HG03039 (cell line): ENCODE measurements at regions not wholly inside any gene's neighbourhood (a gene's known extent, or its start where the extent isn't known, plus 50 kb on each side); places are given as distances from the start of the nearest gene placed in this dataset.

Experiments used
- ATAC-seq: cut with Tn5 transposase; IDR thresholded peaks from one replicate; pipeline ENCODE4 v1.9.1; 2021; ENCODE audit warnings: mild to moderate bottlenecking, moderate library complexity; ENCODE audit not compliant: unreplicated experiment

DNA sequence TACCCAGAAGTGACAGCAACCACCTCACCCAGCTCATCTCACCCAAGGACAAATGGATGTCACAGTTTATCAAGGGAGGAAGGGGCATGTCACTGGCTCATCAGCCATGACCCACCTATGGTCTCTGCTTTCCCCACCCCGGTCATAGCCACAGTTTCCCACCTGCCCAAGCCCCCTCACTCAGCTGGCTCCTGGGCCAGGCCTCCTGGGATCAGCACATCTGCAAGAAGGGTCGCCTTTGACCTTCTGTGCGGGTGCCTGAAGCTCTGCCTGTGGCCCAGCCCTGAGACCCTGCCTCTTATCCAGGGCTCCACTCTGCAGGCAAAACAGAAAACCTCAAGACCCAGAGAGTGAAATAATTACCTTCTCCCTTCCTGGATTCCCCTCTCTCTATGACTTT, 236.4 kb downstream of the BUD13 start:
- ATAC-seq: no peak

DNA sequence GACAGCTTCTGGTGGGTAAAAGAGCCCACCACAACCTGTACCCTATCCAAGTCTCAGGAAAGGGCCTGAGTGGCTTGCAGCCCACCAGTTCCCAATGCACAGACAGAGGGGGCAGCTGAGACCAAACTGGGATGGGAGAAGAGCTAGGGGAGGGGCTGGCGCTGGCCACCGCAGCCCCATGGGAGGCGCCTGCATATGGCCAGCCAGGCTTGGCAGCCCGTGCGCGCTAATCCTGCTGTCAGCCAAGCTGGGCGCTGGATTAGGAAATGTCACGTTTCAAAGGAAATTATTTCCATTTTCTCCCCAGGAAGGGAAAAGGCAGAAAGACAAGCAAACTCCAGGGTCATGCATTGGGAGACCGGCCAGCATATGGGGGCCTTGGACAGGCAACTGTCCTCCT, 236.8 kb downstream of the BUD13 start:
- no peak for ATAC-seq

DNA sequence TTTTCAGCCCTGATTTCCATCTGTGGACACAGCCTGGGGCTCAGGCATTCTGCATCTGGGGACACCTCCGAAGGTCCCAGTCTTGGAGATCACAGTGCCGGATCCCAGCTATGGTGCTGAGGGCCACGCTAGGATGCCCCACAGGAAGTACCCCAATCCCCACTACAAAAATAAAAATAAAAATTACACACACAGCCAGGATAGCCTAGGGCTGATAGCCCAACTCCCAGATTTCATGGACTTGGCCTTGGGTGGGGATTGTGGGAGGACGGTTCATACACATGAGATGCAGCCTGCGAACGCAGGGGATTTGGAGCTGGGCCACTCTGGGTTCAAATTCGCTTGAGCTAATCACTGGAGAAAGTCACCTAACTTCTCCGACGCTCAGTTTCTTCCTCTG, 237.7 kb downstream of the BUD13 start:
- no peak for ATAC-seq

DNA sequence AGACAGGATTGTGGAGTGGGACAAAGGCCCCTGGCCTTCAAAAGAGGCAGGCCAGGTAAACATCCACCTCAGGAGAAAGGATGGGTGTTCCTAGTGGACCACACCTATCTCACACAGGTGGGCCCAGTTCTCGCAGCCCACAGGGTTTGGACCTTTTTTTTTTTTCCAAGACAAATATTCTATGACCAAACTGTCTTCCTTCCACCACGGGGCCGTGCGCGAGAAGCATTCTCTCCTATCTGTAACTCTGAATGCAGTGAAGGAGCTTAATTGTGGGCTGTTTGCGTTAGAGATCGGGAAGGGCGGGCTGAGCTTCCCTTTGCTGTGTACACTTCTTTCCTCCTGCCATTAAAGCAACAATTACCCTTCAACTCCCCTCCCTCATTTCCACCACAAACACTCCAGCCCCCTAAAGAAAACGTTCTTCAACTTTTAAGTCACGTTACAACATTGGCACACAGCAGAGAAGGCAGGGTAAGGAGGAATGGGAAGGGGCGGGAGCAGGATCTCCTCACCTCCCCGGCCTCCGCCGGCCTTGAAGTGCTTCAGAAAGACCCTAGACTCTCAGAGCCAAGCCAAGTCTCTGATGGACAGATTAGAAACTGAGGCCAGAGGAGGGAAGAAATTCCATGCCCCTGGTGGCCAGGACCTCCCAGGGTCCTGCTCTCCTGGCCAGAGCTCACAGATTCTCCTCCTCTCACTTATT, 238.4 kb downstream of the BUD13 start:
- no peak for ATAC-seq

DNA sequence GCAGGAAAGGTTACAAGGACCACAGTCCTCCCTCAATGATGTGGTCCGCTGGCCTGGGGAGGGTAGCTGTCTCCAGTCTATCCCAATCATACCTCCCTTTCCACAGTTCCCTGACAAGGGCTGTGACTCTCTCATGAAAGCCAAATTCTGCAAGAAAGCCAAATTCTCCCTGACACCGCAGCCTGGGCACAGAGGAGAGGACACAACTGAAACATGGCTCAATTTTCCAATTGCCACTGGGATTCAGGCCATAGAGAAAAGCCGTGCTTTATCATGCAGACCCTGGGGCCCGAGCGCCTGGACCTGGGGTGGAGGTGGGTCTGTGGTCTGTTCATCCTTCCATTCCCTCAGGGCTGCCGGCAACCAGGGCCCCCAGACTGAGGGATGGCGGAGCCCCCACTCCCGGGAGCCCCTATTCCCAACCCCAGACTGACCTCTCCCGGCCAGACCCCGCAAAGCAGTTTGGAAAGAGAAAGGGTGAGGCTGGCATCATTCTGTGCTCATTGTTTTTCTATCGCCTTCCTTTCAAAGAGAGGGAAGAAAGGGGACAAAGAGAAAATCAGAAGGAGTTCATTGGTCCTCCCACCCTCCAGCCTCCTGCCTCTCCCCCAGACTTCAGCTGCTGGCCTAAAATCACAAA, 239.5 kb downstream of the BUD13 start:
- no peak for ATAC-seq

DNA sequence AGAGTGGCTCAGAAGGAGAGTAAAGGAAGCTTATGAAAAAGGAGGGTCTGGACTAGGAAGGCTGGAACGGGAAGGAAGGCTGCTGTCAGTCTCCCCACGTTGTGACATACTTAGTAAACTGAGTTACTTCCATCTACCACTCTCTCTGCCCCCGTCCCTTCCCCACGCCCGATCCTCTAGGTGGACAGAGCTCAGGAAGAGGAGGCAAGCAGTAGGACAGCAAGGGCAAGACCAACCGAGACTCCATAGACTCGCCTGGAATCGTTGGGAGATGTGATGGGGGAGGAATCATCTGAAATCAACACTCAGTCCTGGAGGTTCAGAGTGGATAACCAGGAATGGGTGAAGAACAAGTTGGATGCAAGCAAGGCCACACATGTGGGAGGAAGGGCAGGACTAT, 240.7 kb downstream of the BUD13 start:
- ATAC-seq: no peak

DNA sequence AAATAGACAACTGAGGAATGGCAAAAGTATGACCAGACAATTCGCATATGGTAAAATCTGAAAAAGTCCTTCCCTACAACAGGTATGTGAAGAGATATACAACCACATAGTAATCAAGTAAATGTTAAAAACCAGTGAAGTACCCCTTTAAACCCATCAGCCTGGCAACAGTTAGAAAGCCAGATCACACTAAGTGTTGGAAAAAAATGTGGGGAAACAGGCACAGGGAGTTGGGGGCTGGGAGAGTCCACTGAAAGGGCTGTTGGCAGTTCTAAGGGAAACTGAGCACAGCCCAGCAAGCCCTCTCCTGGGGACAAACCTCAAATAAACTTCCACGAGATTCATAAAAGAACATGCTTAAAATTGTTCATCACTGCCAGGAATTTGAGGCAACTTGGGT, 242.1 kb downstream of the BUD13 start:
- ATAC-seq: no peak

DNA sequence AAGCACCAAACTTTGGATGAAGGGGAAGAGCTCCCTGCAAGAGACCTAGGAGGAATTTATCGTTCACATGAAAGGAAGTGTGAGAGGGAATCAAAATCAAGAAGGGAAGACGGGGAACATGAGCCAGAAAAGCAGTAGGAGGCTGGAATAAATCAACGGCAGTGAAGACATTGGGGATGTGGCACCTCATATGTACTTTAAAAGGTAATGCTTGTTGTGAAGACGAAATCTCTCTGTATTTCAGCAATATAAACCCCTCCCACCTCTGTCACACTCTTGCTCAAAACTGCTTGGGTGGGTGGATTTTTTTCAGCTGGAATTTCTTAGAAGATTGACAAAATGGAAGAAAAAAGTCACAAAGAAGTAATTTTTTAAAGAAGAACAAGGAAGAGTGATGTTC, 243.5 kb downstream of the BUD13 start:
- no peak for ATAC-seq

DNA sequence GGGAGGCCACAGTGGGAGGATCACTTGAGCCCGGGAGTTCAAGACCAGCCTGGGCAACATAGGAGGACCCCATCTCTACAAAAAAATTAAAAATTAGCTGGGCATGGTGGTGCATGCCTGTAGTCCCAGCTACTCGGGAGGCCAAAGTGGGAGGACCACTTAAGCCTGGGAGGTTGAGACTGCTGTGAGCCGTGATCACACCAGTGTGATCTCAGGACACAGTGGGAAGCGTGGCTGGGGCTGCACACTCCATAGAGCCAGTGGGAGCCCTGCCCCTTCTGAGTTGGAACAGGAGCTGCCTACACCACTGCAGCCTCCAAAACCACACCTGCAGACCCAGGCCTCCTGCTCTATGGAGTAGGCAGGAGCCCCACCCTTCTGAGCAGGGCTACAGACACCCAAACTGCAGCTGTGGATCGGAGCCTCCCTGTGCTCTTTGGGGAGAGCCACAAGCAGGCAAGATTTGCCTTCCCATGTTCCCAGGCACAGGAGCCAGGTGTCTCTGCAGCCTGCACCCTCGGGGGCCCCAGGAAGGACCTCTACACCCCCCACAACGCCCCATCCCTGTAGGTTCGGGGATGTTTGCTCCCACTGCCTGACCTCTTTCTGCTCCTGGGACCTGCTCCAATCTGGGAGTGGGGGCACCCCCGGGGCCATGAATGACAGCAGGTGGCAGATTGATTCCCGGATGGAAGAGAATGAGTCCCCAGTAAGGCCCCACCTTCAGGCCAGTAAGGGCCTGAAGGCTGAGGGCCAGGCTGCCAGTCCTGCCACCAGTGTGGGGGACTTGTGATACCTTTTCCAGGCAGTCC, 245.4 kb downstream of the BUD13 start:
- no peak for ATAC-seq

DNA sequence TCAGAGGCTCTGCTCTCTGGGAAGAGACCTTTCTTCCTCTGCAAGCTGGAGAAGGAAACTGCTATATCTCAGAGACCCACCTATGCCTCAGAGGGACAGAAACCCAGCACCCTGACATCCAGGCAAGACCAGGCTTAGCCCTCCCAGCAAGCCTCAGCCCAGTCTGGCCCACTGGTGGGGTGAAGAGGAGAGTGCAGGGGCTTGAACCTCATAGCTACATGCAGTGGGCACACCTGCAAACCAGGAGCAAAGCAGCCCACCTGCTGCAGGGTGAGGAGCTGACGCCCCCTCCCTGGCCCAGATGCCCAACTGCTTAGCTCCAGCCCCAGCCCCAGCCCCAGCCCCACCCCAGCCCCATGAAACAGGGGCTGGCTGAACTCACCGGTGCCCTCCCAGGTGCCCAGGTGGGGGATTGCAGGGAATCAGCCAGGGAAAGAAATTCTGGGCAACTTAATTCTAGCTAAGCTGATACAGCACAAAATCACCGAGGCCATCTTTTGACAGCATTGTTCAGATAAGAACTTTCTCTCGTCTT, 246.8 kb downstream of the BUD13 start:
- no peak for ATAC-seq

DNA sequence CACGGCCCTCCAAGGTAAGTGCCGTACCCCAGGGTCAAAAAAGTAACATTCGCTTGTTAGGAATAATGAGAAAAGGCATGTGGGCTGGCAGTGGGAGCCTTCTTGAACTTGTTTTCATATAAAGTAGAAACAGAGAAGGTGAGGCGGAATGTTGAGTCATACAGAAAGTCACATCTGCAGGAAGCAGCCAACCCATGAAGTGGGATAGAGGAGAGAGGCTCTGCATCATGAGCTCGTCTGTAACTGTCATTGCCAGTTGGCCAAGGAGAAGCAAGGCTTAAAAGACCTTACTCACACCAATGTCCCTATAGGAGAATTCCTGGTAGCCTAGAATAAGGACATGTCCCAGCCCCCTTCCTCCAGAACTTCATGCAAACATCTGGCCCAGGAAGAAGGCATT, 253.3 kb downstream of the BUD13 start:
- ATAC-seq: no peak

DNA sequence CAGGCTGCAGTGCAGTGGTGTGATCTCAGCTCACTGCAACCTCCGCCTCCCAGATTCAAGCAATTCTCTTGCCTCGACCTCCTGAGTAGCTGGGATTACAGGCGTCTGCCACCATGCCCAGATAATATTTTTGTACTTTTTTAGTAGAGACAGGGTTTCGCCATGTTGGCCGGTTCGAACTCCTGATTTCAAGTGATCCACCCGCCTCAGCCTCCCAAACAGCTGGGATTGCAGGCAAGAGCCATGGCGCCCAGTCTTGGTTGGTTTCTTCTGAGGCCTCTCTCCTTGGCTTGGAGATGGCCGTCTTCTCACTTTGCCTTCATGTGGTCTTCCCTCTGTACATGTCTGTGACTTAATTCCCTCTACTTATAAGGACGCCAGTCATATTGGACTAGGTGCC, 254.6 kb downstream of the BUD13 start:
- no peak for ATAC-seq

DNA sequence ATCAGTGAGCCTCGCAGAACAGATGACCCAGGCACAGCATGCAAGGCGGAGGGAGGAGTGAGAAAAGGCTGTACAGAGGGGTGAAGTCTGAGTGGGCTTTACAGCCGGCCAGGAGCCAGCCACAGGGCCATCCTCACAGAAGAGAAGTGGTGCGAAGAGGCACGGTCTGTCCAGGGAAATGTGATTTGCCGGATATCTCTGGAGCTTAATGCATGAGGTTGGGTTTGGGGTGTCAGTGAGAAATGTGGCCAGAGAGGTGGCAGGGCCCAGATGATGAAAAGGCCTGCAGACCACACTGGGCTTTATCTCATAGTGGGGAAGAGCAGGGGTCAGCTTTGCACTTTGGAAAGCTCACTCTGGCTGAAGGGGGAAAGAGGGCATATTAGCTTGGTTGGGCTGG, 255.2 kb downstream of the BUD13 start:
- ATAC-seq: no peak

DNA sequence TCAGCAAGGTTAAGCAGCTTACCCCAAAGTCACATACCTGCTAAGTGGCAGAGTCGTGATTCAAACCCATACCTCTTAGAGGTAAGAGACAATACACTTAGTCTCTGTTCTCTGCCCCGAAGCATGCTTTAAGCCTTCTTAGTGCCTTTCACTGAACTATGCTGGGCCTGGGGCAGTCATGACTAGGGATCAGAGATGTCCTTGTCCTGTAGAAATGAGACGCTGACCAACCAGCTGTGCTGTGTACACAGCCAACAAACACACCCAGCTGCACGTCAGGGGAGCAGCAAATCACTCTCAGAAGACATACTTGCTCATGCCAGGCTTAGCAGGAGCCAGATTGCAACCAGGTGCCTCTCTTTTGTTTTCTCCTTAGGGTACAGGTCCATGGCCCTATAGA, 255.7 kb downstream of the BUD13 start:
- no peak for ATAC-seq

DNA sequence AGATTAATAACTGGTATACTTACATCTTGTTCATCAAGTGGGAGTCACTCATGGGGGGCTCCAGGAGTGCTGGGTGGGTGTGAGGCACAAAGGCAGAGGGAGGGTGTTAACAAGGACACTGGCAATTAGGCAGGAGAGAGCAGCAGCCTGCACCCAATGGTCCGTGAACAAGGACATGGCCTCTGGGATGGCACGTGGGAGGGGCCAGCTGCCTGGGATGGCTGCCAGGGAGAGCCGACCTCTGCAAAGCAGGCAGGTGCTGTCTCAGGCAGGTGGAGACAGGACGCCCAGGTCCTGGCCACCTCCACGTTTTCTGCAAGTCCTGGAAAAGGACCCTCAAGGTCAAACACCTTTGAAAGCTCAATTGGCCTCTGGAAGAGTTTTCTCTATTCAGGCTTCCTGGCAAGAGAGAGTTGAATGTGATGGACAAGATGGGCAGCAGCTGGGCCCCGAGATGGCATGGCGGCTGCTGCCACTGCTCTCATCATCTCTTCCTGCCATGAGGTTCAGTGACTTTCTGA, 257.1 kb downstream of the BUD13 start:
- no peak for ATAC-seq

DNA sequence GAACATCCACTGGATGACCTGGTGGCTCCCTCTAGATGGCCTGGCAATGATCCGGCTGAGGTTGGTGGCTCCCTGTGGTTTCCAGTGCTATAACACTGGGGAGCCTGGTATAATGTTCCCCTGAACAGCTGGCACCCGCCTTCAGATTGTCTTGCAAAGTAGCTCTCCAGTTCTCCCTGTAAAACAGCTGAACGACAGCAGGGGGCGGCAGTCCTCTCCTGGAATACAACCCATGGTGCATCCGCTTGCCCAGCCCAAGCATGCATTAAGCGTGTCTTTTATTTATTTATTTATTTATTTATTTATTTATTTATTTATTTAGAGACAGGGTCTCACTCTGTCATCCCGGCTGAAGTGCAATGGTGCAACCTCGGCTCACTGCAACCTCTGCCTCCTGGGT, 258.9 kb downstream of the BUD13 start:
- no peak for ATAC-seq

DNA sequence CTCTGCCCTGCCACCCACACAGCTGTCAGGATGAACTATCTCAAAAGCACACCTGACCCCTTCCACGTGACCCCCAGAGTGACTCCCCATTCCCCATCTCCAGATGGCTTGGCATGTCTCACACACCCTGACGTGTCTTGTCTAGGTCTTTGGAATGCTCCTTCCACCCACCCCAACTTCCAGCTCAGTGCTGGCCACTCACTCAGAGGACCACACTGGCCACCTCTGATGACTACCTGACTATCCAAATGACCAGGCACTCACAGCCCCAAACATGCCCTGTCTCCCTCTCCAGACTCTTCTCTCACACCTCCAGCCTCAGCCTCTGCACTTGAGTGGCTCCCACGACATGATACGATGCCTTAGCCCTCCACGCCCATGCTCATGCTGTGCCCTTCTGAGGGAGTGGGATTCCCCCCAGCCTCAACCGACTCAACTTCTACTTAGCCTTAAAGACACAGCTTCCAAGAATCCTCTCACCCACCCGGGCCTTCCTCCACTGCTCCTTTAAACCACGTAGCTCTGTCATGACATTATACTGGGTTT, 259.4 kb downstream of the BUD13 start:
- no peak for ATAC-seq

DNA sequence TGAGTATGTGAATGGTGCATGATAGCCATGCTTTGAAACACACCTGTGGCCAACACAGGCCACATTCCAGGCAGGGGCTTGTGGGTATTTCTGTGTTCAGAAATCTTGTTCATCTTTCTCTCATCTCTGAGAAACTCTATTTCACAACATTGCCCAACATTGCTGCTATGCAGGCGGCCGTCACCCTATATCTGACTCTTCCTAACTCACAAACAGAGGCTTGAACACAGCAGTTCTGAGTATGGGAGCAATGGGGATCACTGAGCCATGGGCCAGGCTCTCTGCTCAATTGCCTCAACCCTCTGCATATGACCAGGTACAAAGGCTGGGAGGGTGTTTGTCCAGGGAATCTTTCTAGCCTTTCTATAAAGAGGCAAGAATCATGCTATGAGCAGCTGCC, 259.9 kb downstream of the BUD13 start:
- ATAC-seq: no peak

DNA sequence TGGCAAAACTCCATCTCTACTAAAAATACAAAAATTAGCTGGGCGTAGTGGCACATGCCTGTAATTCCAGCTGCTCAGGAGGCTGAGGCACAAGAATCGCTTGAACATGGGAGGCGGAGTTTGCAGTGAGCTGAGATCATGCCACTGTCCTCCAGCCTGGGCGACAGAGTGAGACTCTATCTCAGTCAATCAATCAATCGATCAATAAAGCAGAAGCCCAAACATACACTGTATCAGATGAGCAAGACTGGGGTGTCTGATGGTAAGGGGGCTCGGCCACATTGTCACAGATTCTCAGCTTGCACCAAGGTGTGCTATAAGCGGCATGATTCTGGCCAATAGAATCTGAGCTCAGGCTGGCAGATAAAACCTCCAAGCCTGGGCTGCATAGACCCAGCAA, 261.1 kb downstream of the BUD13 start:
- no peak for ATAC-seq

DNA sequence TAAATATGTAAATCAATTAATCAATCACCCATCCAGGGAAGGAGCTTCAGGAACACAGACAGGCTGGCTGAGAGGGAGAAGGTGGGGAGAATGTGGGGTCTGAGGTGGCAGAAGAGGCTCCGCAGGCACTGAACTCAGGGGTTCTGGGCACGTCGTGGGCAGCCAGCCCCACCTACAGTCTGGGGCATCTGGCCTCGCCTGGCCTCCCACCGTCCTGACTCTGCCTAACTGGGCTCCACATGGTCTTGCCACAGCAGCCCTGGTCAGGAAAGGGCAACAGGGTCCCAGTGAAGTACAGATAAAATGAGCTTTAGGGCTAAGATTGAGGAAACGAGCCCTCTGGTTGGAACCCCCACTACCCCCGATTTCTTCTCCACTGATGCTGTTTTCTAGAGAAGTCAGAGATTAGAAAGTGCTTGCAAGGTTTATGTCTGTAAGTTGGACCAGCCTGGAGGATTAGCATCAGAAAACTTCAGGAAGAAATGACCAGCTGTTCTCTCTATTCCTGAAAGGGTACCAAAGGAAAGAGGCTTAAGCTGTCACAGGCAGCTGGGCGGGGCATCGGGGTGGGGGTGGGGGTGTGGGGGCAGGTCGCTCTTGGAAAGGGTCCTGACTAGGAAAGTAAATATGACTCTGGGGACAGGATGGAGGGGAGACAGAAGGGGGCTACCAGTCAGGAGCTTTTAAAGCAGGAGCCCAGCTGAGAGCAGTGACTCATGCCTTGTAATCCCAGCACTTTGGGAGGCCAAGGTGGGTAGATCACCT, 261.7 kb downstream of the BUD13 start:
- ATAC-seq: no peak

DNA sequence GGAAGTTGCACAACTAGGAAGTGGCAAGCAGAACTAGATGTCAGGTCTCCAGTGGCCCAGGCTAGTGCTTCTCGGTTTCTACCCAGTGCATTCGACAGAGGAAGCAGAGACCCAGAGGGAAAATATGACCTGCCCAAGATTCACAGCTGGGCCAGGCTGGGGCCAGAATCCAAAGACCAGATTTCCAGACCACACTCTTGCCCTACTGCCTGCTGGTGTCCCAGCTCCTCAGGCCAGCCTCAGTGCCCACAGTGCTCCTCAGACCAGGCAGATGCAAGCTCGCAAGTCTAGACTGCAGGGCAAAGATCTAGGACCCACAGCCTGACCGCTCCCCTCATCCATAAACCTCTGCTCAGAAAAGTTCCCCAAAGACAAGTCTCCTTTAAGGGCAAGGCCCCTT, 262.6 kb downstream of the BUD13 start:
- ATAC-seq: no peak
